ENCODE measurements at regions not wholly inside any gene's neighbourhood (a gene's known extent, or its start where the extent isn't known, plus 50 kb on each side); places are given as distances from the start of the nearest gene placed in this dataset.
"Not testable (repeated sequence)": the region's sequence is repeated elsewhere in the genome, so short reads cannot be mapped to it uniquely, and the experiment has no call there.

DNA sequence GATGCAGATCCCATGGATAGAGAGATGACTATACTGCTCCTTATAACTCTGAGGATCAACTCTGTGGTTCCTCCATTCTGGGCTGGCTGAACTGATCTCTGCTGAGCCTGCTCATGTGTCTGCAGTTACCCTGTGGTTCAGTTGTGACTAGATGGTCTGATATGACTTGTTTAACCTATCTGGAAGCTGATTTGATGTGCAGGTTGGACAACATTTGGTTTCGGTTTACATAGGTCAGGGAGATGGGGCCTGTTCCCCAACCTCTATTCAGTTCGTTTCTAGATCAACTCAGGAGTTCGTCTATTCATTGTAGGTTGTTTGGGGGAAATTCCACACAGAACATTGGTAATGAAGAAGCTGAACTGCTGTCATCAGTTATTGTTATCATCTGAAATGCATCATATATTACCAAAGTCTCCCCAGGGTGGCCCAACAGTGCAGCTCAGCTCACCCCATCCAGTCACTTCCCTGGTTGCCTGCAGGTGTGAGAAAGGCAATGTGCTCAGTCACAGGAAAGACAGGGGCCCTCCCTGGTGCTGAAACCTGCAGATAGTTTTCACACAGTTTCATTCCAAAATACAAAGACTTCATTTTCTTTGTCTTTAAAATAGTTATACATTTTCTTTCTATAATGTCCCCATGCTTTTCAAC, 415.0 kb downstream of the RPIA start:
- not testable (repeated sequence) for H3K9me3 ChIP-seq (ENCODE audit: low read length); H3K9me2 ChIP-seq (ENCODE audit: insufficient read depth, low read length); H3K4me2 ChIP-seq (ENCODE audit: low read length); H3K36me3 ChIP-seq (ENCODE audit: insufficient read depth, low read length); H3K9ac ChIP-seq (ENCODE audit: low read length); H2AFZ ChIP-seq (ENCODE audit: low read depth, low read length); H4K20me1 ChIP-seq (ENCODE audit: insufficient read depth); H3K79me2 ChIP-seq (replicated peaks; ENCODE audit: insufficient read depth, low read length); H3K27me3 ChIP-seq (ENCODE audit: insufficient read depth, low read depth, low read length); H3K4me3 ChIP-seq (ENCODE audit: low read length); H3F3A ChIP-seq (ENCODE audit: insufficient read depth, low read length, poor library complexity, severe bottlenecking); H3K27ac ChIP-seq (ENCODE audit: low read length)

- H3K9me3 ChIP-seq (ENCODE audit: low read length); H3K27me3 ChIP-seq (ENCODE audit: insufficient read depth, low read depth, low read length); H3K79me2 ChIP-seq (replicated peaks; ENCODE audit: insufficient read depth, low read length); H4K20me1 ChIP-seq (ENCODE audit: insufficient read depth); H3K36me3 ChIP-seq (ENCODE audit: insufficient read depth, low read length); H2AFZ ChIP-seq (ENCODE audit: low read depth, low read length); H3K9me2 ChIP-seq (ENCODE audit: insufficient read depth, low read length); H3K27ac ChIP-seq (ENCODE audit: low read length); H3K4me3 ChIP-seq (ENCODE audit: low read length); H3F3A ChIP-seq (ENCODE audit: insufficient read depth, low read length, poor library complexity, severe bottlenecking); H3K9ac ChIP-seq (ENCODE audit: low read length); H3K4me2 ChIP-seq (ENCODE audit: low read length): not testable (repeated sequence)
- TF ChIP-seq, protein P1, sequence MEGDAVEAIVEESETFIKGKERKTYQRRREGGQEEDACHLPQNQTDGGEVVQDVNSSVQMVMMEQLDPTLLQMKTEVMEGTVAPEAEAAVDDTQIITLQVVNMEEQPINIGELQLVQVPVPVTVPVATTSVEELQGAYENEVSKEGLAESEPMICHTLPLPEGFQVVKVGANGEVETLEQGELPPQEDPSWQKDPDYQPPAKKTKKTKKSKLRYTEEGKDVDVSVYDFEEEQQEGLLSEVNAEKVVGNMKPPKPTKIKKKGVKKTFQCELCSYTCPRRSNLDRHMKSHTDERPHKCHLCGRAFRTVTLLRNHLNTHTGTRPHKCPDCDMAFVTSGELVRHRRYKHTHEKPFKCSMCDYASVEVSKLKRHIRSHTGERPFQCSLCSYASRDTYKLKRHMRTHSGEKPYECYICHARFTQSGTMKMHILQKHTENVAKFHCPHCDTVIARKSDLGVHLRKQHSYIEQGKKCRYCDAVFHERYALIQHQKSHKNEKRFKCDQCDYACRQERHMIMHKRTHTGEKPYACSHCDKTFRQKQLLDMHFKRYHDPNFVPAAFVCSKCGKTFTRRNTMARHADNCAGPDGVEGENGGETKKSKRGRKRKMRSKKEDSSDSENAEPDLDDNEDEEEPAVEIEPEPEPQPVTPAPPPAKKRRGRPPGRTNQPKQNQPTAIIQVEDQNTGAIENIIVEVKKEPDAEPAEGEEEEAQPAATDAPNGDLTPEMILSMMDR (IDR thresholded peaks at IDR 0.05; ENCODE audit: poor library complexity, severe bottlenecking), result peak; percentile 37
These were observed 421.0 kb downstream of the RPIA start for GRCh38 chr2:89112434-89112833.

GRCh38 chr2:89113286-89113685, 421.8 kb downstream of the RPIA start:
- not testable (repeated sequence) for H3K9ac ChIP-seq (ENCODE audit: low read length); H3K4me2 ChIP-seq (ENCODE audit: low read length); H3K27ac ChIP-seq (ENCODE audit: low read length); H3K9me2 ChIP-seq (ENCODE audit: insufficient read depth, low read length); H3K27me3 ChIP-seq (ENCODE audit: insufficient read depth, low read depth, low read length); H3K4me3 ChIP-seq (ENCODE audit: low read length); H3K79me2 ChIP-seq (replicated peaks; ENCODE audit: insufficient read depth, low read length); H4K20me1 ChIP-seq (ENCODE audit: insufficient read depth); H3F3A ChIP-seq (ENCODE audit: insufficient read depth, low read length, poor library complexity, severe bottlenecking); H3K9me3 ChIP-seq (ENCODE audit: low read length); H2AFZ ChIP-seq (ENCODE audit: low read depth, low read length); H3K36me3 ChIP-seq (ENCODE audit: insufficient read depth, low read length)
- peak; percentile 77 for TF ChIP-seq EP300 (conservative IDR thresholded peaks at IDR 0.05; ENCODE audit: poor library complexity, severe bottlenecking)
- peak; percentile 67 for TF ChIP-seq POLR2AphosphoS5 (IDR thresholded peaks at IDR 0.05)

DNA sequence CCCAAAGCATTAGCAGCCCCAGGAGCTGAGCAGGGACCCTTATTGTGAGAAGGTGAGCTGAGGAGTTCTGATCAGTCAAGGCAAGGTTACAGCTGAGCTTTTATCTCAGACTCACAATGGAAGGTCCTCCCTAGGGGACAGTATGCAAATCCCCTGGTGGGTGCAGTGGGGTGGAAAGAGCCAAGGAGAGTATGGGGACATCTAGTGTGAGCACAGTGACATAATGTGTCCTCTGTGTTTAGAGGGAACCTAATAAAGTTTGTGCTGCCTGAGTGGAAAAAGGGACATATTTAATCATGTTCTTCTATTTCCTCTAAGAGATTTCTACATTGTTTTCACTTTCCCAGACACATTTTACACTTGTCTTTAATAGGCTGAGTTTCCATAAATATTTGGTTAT, 438.0 kb downstream of the RPIA start:
- H4K20me1 ChIP-seq (ENCODE audit: insufficient read depth); H3K9ac ChIP-seq (ENCODE audit: low read length): not testable (repeated sequence)

GRCh38 chr2:89130665-89131308, 439.3 kb downstream of the RPIA start:
- H3K36me3 ChIP-seq (ENCODE audit: insufficient read depth, low read length); H2AFZ ChIP-seq (ENCODE audit: low read depth, low read length); H3K4me3 ChIP-seq (ENCODE audit: low read length): not testable (repeated sequence)

More for the DNA sequence above, 438.0 kb downstream of the RPIA start:
- H3K27ac ChIP-seq (ENCODE audit: low read length); H3K36me3 ChIP-seq (ENCODE audit: insufficient read depth, low read length); H3K9me3 ChIP-seq (ENCODE audit: low read length); H3K4me2 ChIP-seq (ENCODE audit: low read length); H3K9me2 ChIP-seq (ENCODE audit: insufficient read depth, low read length); H2AFZ ChIP-seq (ENCODE audit: low read depth, low read length); H3F3A ChIP-seq (ENCODE audit: insufficient read depth, low read length, poor library complexity, severe bottlenecking); H3K79me2 ChIP-seq (replicated peaks; ENCODE audit: insufficient read depth, low read length); H3K4me3 ChIP-seq (ENCODE audit: low read length); H3K27me3 ChIP-seq (ENCODE audit: insufficient read depth, low read depth, low read length): not testable (repeated sequence)

GRCh38 chr2:89142959-89143358, 451.5 kb downstream of the RPIA start:
- H3K36me3 ChIP-seq (ENCODE audit: insufficient read depth, low read length); H3K79me2 ChIP-seq (replicated peaks; ENCODE audit: insufficient read depth, low read length); H4K20me1 ChIP-seq (ENCODE audit: insufficient read depth); H2AFZ ChIP-seq (ENCODE audit: low read depth, low read length); H3K27ac ChIP-seq (ENCODE audit: low read length); H3F3A ChIP-seq (ENCODE audit: insufficient read depth, low read length, poor library complexity, severe bottlenecking); H3K9me3 ChIP-seq (ENCODE audit: low read length); H3K9ac ChIP-seq (ENCODE audit: low read length); H3K9me2 ChIP-seq (ENCODE audit: insufficient read depth, low read length); H3K4me3 ChIP-seq (ENCODE audit: low read length); H3K4me2 ChIP-seq (ENCODE audit: low read length); H3K27me3 ChIP-seq (ENCODE audit: insufficient read depth, low read depth, low read length): not testable (repeated sequence)

More at GRCh38 chr2:89130665-89131308, 439.3 kb downstream of the RPIA start:
- H3K27me3 ChIP-seq (ENCODE audit: insufficient read depth, low read depth, low read length); H3F3A ChIP-seq (ENCODE audit: insufficient read depth, low read length, poor library complexity, severe bottlenecking); H3K9me3 ChIP-seq (ENCODE audit: low read length); H3K27ac ChIP-seq (ENCODE audit: low read length); H3K4me2 ChIP-seq (ENCODE audit: low read length); H3K9me2 ChIP-seq (ENCODE audit: insufficient read depth, low read length); H3K9ac ChIP-seq (ENCODE audit: low read length); H4K20me1 ChIP-seq (ENCODE audit: insufficient read depth); H3K79me2 ChIP-seq (replicated peaks; ENCODE audit: insufficient read depth, low read length): not testable (repeated sequence)

- not testable (repeated sequence) for H3K27ac ChIP-seq (ENCODE audit: low read length); H3K9me2 ChIP-seq (ENCODE audit: insufficient read depth, low read length); H2AFZ ChIP-seq (ENCODE audit: low read depth, low read length)
These were observed 453.9 kb downstream of the RPIA start for GRCh38 chr2:89145342-89145741.

More at GRCh38 chr2:89145342-89145741, 453.9 kb downstream of the RPIA start:
- not testable (repeated sequence) for H3K79me2 ChIP-seq (replicated peaks; ENCODE audit: insufficient read depth, low read length); H3K4me3 ChIP-seq (ENCODE audit: low read length); H3K27me3 ChIP-seq (ENCODE audit: insufficient read depth, low read depth, low read length); H3K9ac ChIP-seq (ENCODE audit: low read length); H3K36me3 ChIP-seq (ENCODE audit: insufficient read depth, low read length); H4K20me1 ChIP-seq (ENCODE audit: insufficient read depth); H3F3A ChIP-seq (ENCODE audit: insufficient read depth, low read length, poor library complexity, severe bottlenecking); H3K4me2 ChIP-seq (ENCODE audit: low read length); H3K9me3 ChIP-seq (ENCODE audit: low read length)
